HepG2 (cell line): ENCODE measurements at regions not wholly inside any gene's neighbourhood (a gene's known extent, or its start where the extent isn't known, plus 50 kb on each side); places are given as distances from the start of the nearest gene placed in this dataset.

Source experiments
- ATAC-seq: fragments of 200-7000 bp; cut with Tn5 transposase; 3 replicates; pipeline ENCODE4 v1.9.1; 2020; ENCODE audit warnings: mild to moderate bottlenecking, moderate library complexity
- BruUV-seq: library from RNA; stranded (reverse); fragments of 400-500 nt; replicated peaks from 2 replicates; lab custom pipeline; 2021; lab: Mats Ljungman, UMichigan
- CTCF ChIA-PET: fragments of 300-600 bp; formaldehyde crosslinking; extraction: SDS; loops from one replicate; lab custom pipeline; 2021; ENCODE audit warnings: low total read pairs, inconsistent platforms, low intra/inter-chr PET ratio; lab: Yijun Ruan, JAX
- POLR2A ChIA-PET: fragments of 350-600 bp; sonication (Branson Sonifier 250); formaldehyde crosslinking; loops from one replicate; lab custom pipeline; 2020; ENCODE audit warnings: antibody characterized with exemption, inconsistent platforms; lab: Yijun Ruan, JAX
- DNase-seq: peaks from one replicate; pipeline ENCODE4 v3.0.0-alpha.2; 2015; ENCODE audit warnings: low spot score
- FAIRE-seq: peaks from 3 replicates; lab custom pipeline; 2011; peaks lifted over from hg19 to GRCh38; lab: Jason Lieb, UNC
- H2AFZ ChIP-seq: one replicate; pipeline ENCODE4 v1.6.1; 2011; ENCODE audit warnings: low read length, inconsistent platforms
- H3K27ac ChIP-seq: fragments of 300-600 bp; 3 replicates; pipeline ENCODE4 v1.8.0; 2011; ENCODE audit warnings: mixed run types, mild to moderate bottlenecking, mixed read lengths, low read length, inconsistent platforms; ENCODE audit not compliant: insufficient read depth; ENCODE audit errors: extremely low read length
- H3K27me3 ChIP-seq, 2 experiments: fragments of 200-600 bp in 1 of 2; 2 replicates in 1 of 2; 3 replicates in 1 of 2; pipeline versions ENCODE4 v1.6.0 to v1.8.0; 2011; ENCODE audit warnings: low read length in 2 of 2, mild to moderate bottlenecking in 2 of 2, moderate library complexity in 2 of 2, inconsistent platforms in 1 of 2; ENCODE audit not compliant: insufficient read depth in 2 of 2, control insufficient read depth in 1 of 2
- H3K36me3 ChIP-seq, 2 experiments: fragments of 200-600 bp in 1 of 2; replicated peaks in 1 of 2; 2 replicates in 1 of 2; 3 replicates in 1 of 2; pipeline versions ENCODE4 v1.5.1 to v1.8.0; 2011; ENCODE audit warnings: low read length in 2 of 2, inconsistent platforms in 1 of 2; ENCODE audit not compliant: insufficient read depth in 2 of 2, control insufficient read depth in 1 of 2
- H3K4me1 ChIP-seq: 2 replicates; pipeline ENCODE4 v1.5.1; 2012; ENCODE audit warnings: low read length, inconsistent platforms; ENCODE audit not compliant: insufficient read depth
- H3K4me2 ChIP-seq: 2 replicates; pipeline ENCODE4 v1.6.0; 2011; ENCODE audit warnings: low read depth, low read length, inconsistent platforms
- H3K4me3 ChIP-seq, 3 experiments: fragments of 200-600 bp in 1 of 3; sonication (generic), shearing (Covaris generic) in 1 of 3; replicated peaks in 1 of 3; 2 replicates each; pipeline ENCODE4 v1.5.1; 2011 to 2016; ENCODE audit warnings: low read length in 3 of 3, inconsistent platforms in 2 of 3, low read depth in 2 of 3, mild to moderate bottlenecking in 2 of 3, control low read depth in 1 of 3, mixed read lengths in 1 of 3; ENCODE audit not compliant: insufficient read depth in 1 of 3
- H3K79me2 ChIP-seq: one replicate; pipeline ENCODE4 v1.6.1; 2011; ENCODE audit warnings: low read length, inconsistent platforms; ENCODE audit not compliant: insufficient read depth
- H3K9ac ChIP-seq: 2 replicates; pipeline ENCODE4 v1.6.0; 2011; ENCODE audit warnings: mild to moderate bottlenecking, low read depth, low read length, inconsistent platforms; ENCODE audit not compliant: insufficient read depth
- H3K9me3 ChIP-seq: 2 replicates; pipeline ENCODE4 v1.5.1; 2012; ENCODE audit warnings: mild to moderate bottlenecking, low read length
- H4K20me1 ChIP-seq: 2 replicates; pipeline ENCODE4 v1.6.0; 2011; ENCODE audit warnings: inconsistent platforms, mild to moderate bottlenecking, low read length, moderate library complexity; ENCODE audit not compliant: insufficient read depth
- CC2D1A ChIP-seq: sonication (generic); formaldehyde crosslinking; IDR thresholded peaks from 2 replicates; pipeline ENCODE4 v1.8.1; 2023; ENCODE audit warnings: mild to moderate bottlenecking, missing genetic modification reagents
- CERS6 ChIP-seq: sonication (generic); formaldehyde crosslinking; IDR thresholded peaks from 2 replicates; pipeline ENCODE4 v1.5.0; 2020; ENCODE audit warnings: missing genetic modification reagents
- DMAP1 ChIP-seq: IDR thresholded peaks from 2 replicates; pipeline ENCODE4 v1.6.1; 2016
- MED13 ChIP-seq: sonication (generic); formaldehyde crosslinking; IDR thresholded peaks from 2 replicates; pipeline ENCODE4 v1.5.0; 2020; ENCODE audit warnings: missing genetic modification reagents
- SP1 ChIP-seq, 2 experiments: fragments of 450-650 bp in 1 of 2; sonication (generic) in 1 of 2; formaldehyde crosslinking in 1 of 2; IDR thresholded peaks; 2 replicates each; pipeline versions ENCODE4 v1.4.0 to v1.6.1; 2016 to 2020; ENCODE audit warnings: missing genetic modification reagents in 1 of 2
- SP140L ChIP-seq: sonication (generic); formaldehyde crosslinking; IDR thresholded peaks from 2 replicates; pipeline ENCODE4 v1.4.0; 2020; ENCODE audit warnings: missing genetic modification reagents, borderline replicate concordance
- TBX3 ChIP-seq: fragments of 450-650 bp; IDR thresholded peaks from 2 replicates; pipeline ENCODE4 v1.6.1; 2017; ENCODE audit warnings: antibody characterized with exemption, mild to moderate bottlenecking, inconsistent platforms, borderline replicate concordance
- ZBTB42 ChIP-seq: sonication (generic); formaldehyde crosslinking; IDR thresholded peaks from 2 replicates; pipeline ENCODE4 v1.5.0; 2020; ENCODE audit warnings: mild to moderate bottlenecking, missing genetic modification reagents
- ZNF225 ChIP-seq: sonication (generic); formaldehyde crosslinking; IDR thresholded peaks from 2 replicates; pipeline ENCODE4 v1.4.0; 2020; ENCODE audit warnings: mild to moderate bottlenecking, missing genetic modification reagents
- ZSCAN25 ChIP-seq: sonication (generic); formaldehyde crosslinking; IDR thresholded peaks from 2 replicates; pipeline ENCODE4 v1.8.0; 2022; ENCODE audit warnings: mild to moderate bottlenecking, missing genetic modification reagents
- WGBS: methylation state at CpG from one replicate; pipeline ENCODE4 v1.1.6; 2017; ENCODE audit warnings: low lambda C conversion rate; 5-methylcytosine and 5-hydroxymethylcytosine counted together
- in situ Hi-C: cut with HindIII; loops from 2 replicates; pipeline ENCODE4 v1.10.0; 2017; ENCODE audit warnings: low pct_unique_long_range_greater_than_20kb; ENCODE audit not compliant: extremely low pct_ligation_motif_present
- intact Hi-C: fragments of 100-400 bp; cut with micrococcal nuclease; formaldehyde crosslinking; loops from one replicate; pipeline ENCODE4 v1.10.0; 2022; ENCODE audit not compliant: unreplicated experiment
- TF ChIP-seq, protein P1 (sequence below): sonication (generic); formaldehyde crosslinking; IDR thresholded peaks from 2 replicates; pipeline ENCODE4 v1.4.0; 2020; ENCODE audit warnings: missing genetic modification reagents, borderline replicate concordance

DNA sequence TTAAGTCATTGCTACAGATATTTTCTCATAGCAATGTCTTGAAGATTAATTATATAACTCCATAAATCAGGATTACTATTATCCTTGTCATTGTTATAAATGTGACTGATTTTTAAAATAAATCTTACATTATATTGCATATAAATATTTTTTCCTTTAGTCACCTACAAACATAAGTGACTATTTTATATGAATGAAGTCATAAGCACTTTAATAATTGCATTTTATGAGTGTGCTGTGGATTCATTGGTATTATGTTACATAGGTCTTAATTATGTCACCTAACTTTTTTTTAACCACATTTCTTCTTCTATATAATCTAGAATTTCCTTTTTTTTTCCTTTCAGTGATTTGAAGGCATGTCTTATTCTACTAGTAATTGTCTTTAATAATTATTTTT, 1191.2 kb downstream of the NSUN3 start:
- CTCF ChIA-PET = no interaction called here
- TF ChIP-seq DMAP1 (CRISPR knock-in tag) (no peak), ZBTB42 (CRISPR knock-in tag) (no peak), ZNF225 (CRISPR knock-in tag) (no peak), TBX3 (no peak), SP1 (IDR thresholded peaks at IDR 0.05) (no peak), SP1 (CRISPR knock-in tag; IDR thresholded peaks at IDR 0.05) (no peak), MED13 (CRISPR knock-in tag) (no peak), CC2D1A (CRISPR knock-in tag) (no peak), SP140L (no peak)

GRCh38 chr3:95254758-95255157, 1191.9 kb downstream of the NSUN3 start:
- TF ChIP-seq ZSCAN25 (CRISPR knock-in tag) = no peak
- no peak for TF ChIP-seq CERS6
- TF ChIP-seq, protein P1, sequence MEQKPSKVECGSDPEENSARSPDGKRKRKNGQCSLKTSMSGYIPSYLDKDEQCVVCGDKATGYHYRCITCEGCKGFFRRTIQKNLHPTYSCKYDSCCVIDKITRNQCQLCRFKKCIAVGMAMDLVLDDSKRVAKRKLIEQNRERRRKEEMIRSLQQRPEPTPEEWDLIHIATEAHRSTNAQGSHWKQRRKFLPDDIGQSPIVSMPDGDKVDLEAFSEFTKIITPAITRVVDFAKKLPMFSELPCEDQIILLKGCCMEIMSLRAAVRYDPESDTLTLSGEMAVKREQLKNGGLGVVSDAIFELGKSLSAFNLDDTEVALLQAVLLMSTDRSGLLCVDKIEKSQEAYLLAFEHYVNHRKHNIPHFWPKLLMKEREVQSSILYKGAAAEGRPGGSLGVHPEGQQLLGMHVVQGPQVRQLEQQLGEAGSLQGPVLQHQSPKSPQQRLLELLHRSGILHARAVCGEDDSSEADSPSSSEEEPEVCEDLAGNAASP = no peak
- 38% methylated on average over 6 of the region's 6 CpGs for WGBS
- no peak for DNase-seq
- no peaks in the 10 kb centered on the region for H3K4me1 ChIP-seq
- no peaks in the 10 kb centered on the region for H3K9me3 ChIP-seq
- H3K79me2 ChIP-seq = no peaks in the 10 kb centered on the region
- H2AFZ ChIP-seq = no peak overlapping the region
- CTCF ChIA-PET = no interaction called here
- no TSS peak for BruUV-seq
- H3K27ac ChIP-seq = no peak overlapping the region
- no peaks in the 10 kb centered on the region for H4K20me1 ChIP-seq
- no peaks in the 10 kb centered on the region for H3K27me3 ChIP-seq
- POLR2A ChIA-PET = no interaction called here
- FAIRE-seq = no peak
- no peak overlapping the region for H3K4me2 ChIP-seq
- no peaks in the 10 kb centered on the region for H3K36me3 ChIP-seq
- H3K9ac ChIP-seq = no peak overlapping the region
- ATAC-seq = no peak
- H3K4me3 ChIP-seq = no peak overlapping the region
- in situ Hi-C loops = no loop called here
- intact Hi-C loops = no loop called here

More for the DNA sequence above, 1191.2 kb downstream of the NSUN3 start:
- intact Hi-C loops = no loop called here
- Histone ChIP-seq H2AFZ (no peak overlapping the region), H3K27me3 (no peaks in the 10 kb centered on the region), H3K4me2 (no peak overlapping the region), H3K4me1 (no peaks in the 10 kb centered on the region), H3K27ac (no peak overlapping the region), H3K9ac (no peak overlapping the region), H3K79me2 (no peaks in the 10 kb centered on the region), H3K36me3 (no peaks in the 10 kb centered on the region), H4K20me1 (no peaks in the 10 kb centered on the region), H3K9me3 (no peaks in the 10 kb centered on the region), H3K4me3 (no peak overlapping the region)
- ATAC-seq (no peak), FAIRE-seq (no peak), DNase-seq (no peak)
- no TSS peak for BruUV-seq
- in situ Hi-C loops = no loop called here
- POLR2A ChIA-PET = no interaction called here
